HCT116 (cell line): ENCODE measurements at regions not wholly inside any gene's neighbourhood (a gene's known extent, or its start where the extent isn't known, plus 50 kb on each side); places are given as distances from the start of the nearest gene placed in this dataset.

Source experiments
- ELF1 ChIP-seq: IDR thresholded peaks from 2 replicates; pipeline ENCODE4 v1.6.1; 2012; ENCODE audit warnings: low read depth, borderline replicate concordance
- EZH2 ChIP-seq: fragments of 200-600 bp; sonication (generic); IDR thresholded peaks from 2 replicates; pipeline ENCODE4 v1.6.1; 2017; ENCODE audit warnings: antibody characterized with exemption, mixed run types
- FOSL1 ChIP-seq: IDR thresholded peaks from 2 replicates; pipeline ENCODE4 v1.6.1; 2012; ENCODE audit warnings: low read depth
- MAX ChIP-seq: IDR thresholded peaks from 2 replicates; pipeline ENCODE4 v1.6.1; 2012
- POLR2A ChIP-seq: IDR thresholded peaks from 2 replicates; pipeline ENCODE4 v1.7.0; 2011; ENCODE audit warnings: borderline replicate concordance; ENCODE audit not compliant: insufficient read depth, insufficient read length; ENCODE audit errors: extremely low read depth
- POLR2AphosphoS5 ChIP-seq: IDR thresholded peaks from 2 replicates; pipeline ENCODE4 v1.6.1; 2011; ENCODE audit warnings: mild to moderate bottlenecking, low read depth, low read length, moderate library complexity
- SP1 ChIP-seq: IDR thresholded peaks from 2 replicates; pipeline ENCODE4 v1.6.1; 2012; ENCODE audit warnings: low read depth
- SRF ChIP-seq: IDR thresholded peaks from 2 replicates; pipeline ENCODE4 v1.6.1; 2012; ENCODE audit warnings: low read depth
- ZFX ChIP-seq: fragments of 450-650 bp; IDR thresholded peaks from 2 replicates; pipeline ENCODE4 v1.6.1; 2017
- ZNF274 ChIP-seq: fragments of 200-500 bp; sonication (Bioruptor generic); IDR thresholded peaks from 2 replicates; pipeline ENCODE4 v1.6.1; 2014; ENCODE audit warnings: mild to moderate bottlenecking, low read depth, low read length, inconsistent platforms
- TF ChIP-seq, protein P1 (sequence below): IDR thresholded peaks from 2 replicates; pipeline ENCODE4 v1.6.1; 2012; ENCODE audit warnings: low read depth
- TF ChIP-seq, protein P2 (sequence below), 3 experiments: fragments of 200-600 bp in 1 of 3; sonication (generic) in 1 of 3; IDR thresholded peaks in 2 of 3; conservative IDR thresholded peaks in 1 of 3; 2 replicates each; pipeline ENCODE4 v1.5.1; 2012 to 2017; ENCODE audit warnings: low read depth in 2 of 3, low read length in 2 of 3, antibody characterized with exemption in 1 of 3, borderline replicate concordance in 1 of 3, control low read depth in 1 of 3, mild to moderate bottlenecking in 1 of 3, mixed read lengths in 1 of 3, mixed run types in 1 of 3, moderate library complexity in 1 of 3; ENCODE audit not compliant: insufficient read depth in 1 of 3
- TF ChIP-seq, protein P3 (sequence below): IDR thresholded peaks from 2 replicates; pipeline ENCODE4 v1.6.1; 2012

- TF ChIP-seq ELF1 = no peak
- no peak for TF ChIP-seq EZH2
- no peak for TF ChIP-seq POLR2AphosphoS5
- TF ChIP-seq, protein P1, sequence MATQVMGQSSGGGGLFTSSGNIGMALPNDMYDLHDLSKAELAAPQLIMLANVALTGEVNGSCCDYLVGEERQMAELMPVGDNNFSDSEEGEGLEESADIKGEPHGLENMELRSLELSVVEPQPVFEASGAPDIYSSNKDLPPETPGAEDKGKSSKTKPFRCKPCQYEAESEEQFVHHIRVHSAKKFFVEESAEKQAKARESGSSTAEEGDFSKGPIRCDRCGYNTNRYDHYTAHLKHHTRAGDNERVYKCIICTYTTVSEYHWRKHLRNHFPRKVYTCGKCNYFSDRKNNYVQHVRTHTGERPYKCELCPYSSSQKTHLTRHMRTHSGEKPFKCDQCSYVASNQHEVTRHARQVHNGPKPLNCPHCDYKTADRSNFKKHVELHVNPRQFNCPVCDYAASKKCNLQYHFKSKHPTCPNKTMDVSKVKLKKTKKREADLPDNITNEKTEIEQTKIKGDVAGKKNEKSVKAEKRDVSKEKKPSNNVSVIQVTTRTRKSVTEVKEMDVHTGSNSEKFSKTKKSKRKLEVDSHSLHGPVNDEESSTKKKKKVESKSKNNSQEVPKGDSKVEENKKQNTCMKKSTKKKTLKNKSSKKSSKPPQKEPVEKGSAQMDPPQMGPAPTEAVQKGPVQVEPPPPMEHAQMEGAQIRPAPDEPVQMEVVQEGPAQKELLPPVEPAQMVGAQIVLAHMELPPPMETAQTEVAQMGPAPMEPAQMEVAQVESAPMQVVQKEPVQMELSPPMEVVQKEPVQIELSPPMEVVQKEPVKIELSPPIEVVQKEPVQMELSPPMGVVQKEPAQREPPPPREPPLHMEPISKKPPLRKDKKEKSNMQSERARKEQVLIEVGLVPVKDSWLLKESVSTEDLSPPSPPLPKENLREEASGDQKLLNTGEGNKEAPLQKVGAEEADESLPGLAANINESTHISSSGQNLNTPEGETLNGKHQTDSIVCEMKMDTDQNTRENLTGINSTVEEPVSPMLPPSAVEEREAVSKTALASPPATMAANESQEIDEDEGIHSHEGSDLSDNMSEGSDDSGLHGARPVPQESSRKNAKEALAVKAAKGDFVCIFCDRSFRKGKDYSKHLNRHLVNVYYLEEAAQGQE = no peak
- TF ChIP-seq, protein P2, sequence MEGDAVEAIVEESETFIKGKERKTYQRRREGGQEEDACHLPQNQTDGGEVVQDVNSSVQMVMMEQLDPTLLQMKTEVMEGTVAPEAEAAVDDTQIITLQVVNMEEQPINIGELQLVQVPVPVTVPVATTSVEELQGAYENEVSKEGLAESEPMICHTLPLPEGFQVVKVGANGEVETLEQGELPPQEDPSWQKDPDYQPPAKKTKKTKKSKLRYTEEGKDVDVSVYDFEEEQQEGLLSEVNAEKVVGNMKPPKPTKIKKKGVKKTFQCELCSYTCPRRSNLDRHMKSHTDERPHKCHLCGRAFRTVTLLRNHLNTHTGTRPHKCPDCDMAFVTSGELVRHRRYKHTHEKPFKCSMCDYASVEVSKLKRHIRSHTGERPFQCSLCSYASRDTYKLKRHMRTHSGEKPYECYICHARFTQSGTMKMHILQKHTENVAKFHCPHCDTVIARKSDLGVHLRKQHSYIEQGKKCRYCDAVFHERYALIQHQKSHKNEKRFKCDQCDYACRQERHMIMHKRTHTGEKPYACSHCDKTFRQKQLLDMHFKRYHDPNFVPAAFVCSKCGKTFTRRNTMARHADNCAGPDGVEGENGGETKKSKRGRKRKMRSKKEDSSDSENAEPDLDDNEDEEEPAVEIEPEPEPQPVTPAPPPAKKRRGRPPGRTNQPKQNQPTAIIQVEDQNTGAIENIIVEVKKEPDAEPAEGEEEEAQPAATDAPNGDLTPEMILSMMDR (IDR thresholded peaks at IDR 0.05 in 2 of 3, conservative IDR thresholded peaks at IDR 0.05 in 1 of 3; ENCODE audit: borderline replicate concordance in 1 of 3, insufficient read depth in 1 of 3, low read depth in 2 of 3, low read length in 2 of 3) = no peak
- no peak for TF ChIP-seq SP1
- TF ChIP-seq, protein P3, sequence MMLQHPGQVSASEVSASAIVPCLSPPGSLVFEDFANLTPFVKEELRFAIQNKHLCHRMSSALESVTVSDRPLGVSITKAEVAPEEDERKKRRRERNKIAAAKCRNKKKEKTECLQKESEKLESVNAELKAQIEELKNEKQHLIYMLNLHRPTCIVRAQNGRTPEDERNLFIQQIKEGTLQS = no peak
- no peak for TF ChIP-seq MAX
- TF ChIP-seq POLR2A = no peak
- TF ChIP-seq SRF = no peak
- TF ChIP-seq FOSL1 = no peak
- no peak for TF ChIP-seq ZFX
- TF ChIP-seq ZNF274 = no peak
These were observed 282.6 kb upstream of the ACTRT1 start for GRCh38 chrX:128334821-128335220.
